ENCODE measurements at regions not wholly inside any gene's neighbourhood (a gene's known extent, or its start where the extent isn't known, plus 50 kb on each side); places are given as distances from the start of the nearest gene placed in this dataset.

DNA sequence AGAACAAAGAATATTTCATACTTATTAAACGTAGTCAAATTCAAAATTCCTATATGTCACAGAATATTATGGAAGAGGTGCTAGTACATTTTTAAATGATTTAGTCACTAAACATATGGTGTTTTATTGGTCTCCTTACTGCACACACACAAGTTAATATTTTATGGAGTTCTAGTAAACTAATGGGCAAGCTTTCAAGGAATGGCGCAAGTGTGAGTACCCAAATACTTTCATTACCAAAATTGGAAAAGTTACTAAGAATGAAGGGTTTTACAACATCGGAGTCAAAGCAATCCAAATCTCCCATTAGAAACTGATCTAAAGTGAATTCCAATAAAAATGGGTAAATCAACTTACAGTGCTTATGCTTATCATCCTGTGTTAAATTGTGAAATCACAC, 921.9 kb downstream of the ADGRL2 start:
- no peak for DNase-seq

DNA sequence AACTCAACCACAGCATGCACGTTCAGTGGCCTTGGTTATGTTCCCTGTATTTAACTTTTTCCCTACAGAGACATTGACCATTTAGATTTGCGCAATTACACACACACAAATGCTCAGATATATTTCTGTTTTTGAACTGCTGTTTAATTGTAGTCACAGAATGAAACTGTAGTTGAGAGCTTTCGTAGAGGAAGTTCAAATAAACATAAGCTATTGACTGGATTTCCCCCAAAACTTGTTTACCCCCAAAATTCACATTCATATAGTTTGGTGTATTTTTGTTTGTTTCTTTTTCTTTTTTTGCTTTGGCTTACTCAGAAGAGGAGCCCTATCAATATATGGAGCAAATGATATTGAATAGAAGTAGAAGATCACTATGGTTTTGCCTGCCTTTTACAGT, 921.0 kb downstream of the ADGRL2 start:
- DNase-seq = no peak

DNA sequence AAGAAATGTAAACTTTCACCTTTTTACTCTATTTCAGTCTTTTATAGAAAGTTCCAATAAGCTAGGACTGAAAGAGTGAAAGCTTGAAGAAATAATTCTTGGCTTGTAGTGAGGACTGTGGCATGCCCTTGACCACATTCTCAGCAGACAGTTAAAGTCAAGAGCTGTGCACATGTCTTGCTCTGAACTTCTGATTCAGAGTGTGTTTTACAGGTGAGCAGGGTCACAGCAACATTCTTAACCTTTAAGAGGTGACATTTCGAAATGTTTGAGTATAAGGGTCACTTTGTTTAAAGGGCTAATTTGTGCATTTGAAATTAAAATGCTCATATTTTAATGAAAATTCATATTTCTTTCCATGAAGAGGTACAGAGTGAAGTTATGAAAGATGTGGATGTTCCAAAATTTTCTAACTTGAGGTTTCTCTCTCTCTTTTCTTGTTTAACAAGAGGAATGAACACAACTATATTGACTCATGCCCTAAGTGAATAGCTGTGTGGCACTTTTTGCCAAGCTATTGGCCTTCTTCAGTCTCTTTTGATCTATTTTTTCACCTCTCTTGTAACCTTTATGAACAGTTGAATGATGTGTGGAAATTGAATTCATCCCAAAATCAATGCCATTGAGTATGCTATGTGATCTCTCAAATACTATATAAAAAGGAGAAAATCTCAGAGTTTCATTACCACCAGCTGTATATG, 918.1 kb downstream of the ADGRL2 start:
- DNase-seq = no peak

GRCh38 chr1:82710091-82710490, 909.4 kb downstream of the ADGRL2 start:
- DNase-seq = no peak

DNA sequence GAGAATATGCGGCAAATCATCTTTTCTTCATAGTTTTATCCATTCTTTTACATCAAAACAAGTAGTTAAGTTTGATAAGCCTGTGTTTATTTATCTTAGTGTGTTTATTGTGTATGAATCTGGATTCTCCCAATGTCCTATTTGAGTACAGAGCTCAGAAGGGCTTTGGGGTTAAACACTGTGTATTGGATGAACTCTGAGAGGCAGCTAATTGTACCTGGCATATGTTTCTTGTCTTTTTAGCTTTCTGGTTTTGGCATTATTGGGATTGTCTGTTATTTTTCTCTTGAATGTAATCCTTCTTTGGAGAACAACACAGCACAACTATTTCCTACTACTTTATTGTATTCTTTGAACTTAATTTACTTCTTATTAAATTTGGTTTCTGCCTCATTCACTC, 906.9 kb downstream of the ADGRL2 start:
- no peak for DNase-seq

DNA sequence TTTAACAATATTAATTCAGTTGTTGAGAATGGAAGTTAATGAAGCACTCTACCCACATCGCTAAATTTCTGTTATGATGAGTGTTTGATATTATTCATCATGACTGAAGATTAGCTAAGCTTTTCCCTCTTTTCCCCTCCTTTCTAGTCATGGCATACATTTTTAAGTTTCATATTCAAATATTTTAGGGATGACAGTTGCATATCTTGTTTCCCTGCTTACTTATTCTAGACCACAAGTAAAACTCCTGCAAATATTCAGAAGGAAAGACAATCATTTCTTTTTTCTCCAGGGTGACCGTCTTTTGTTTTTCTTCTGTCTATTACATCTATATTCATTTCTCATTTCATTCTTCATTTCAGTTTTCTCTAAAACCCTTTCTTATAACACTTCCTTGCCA, 906.0 kb downstream of the ADGRL2 start:
- DNase-seq = no peak

GRCh38 chr1:82704966-82705365, 904.2 kb downstream of the ADGRL2 start:
- no peak for DNase-seq

DNA sequence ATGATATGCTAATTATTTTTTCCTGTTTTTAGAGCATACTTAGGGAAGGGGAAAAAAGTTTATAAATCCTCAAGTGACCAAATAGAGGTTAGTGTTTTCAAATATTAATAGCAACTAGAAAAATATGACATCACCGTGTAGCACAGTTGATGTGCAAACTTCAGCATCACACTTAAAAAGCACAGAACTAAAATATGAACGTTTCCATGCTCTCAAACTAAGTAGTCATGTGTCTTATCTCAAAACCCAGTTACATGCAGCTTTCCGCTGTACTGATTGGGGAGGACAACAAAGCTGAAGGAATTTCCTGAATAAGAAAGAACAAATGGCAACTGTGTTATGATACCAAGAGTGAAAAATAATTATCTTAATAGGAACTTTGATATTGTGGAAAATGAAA, 903.7 kb downstream of the ADGRL2 start:
- no peak for DNase-seq

- no peak for DNase-seq
Observed at GRCh38 chr1:82703951-82704350, 903.2 kb downstream of the ADGRL2 start.

- DNase-seq = no peak
Observed at GRCh38 chr1:82700476-82700875, 899.7 kb downstream of the ADGRL2 start.

DNA sequence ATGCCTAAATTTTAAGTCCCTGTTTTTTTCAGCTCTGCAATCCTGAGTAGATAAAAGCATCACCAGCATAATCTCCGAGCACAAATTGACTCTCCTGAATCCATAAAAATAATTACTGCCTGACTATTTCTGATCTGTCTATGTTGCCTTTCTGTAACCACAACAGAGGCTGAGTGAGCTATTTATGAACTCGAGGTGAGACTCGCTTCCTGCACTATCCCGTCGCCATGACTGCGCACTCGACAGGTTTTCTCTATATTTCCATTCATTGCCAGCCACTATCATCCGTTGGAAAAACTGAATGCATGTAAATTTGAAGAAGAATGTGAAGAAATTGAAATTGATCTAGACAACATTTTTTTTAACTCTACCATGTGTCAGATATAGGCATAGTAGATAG, 897.2 kb downstream of the ADGRL2 start:
- DNase-seq = no peak

- no peak for DNase-seq
Observed at GRCh38 chr1:82695443-82695842, 894.7 kb downstream of the ADGRL2 start.

DNA sequence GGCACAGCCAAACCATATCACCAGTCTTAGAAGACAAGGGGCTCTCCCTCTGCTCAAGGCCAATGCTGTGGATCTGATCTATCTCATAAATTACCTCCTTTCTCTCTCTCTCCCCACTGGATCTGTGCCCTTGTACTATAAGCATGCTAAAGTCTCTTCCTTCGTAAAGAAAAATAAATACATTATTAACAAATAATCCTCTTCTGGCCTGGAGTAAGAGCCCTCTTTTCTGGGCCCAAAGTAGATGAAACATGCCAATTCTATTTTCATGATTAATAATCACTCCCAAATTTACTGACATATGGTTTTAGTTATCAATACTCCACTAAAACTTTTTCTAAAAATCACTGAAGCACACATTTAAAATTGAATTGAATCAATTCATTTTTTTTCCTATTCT, 889.7 kb downstream of the ADGRL2 start:
- no peak for DNase-seq

GRCh38 chr1:82689217-82689616, 888.5 kb downstream of the ADGRL2 start:
- no peak for DNase-seq

- DNase-seq = no peak
Observed at GRCh38 chr1:82686774-82687173, 886.0 kb downstream of the ADGRL2 start.

DNA sequence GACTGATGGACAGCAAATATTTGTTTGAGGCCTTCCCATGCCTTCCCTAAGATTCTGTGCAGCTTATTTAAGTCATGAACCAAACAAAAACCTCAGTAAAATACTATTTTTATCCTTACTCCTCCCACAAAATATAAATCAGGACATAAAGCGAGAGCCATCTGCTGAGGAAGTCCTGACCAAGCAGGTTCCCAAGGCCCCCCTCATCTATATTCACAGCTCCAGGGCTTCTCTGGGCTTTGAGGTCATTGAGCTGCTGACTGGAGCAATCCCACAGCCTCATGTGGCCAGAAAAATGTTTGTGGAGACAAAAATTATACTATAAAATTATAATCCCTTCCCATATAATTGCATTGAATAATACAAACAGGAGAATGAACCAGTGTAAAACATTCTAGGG, 846.2 kb downstream of the ADGRL2 start:
- no peak for DNase-seq

DNA sequence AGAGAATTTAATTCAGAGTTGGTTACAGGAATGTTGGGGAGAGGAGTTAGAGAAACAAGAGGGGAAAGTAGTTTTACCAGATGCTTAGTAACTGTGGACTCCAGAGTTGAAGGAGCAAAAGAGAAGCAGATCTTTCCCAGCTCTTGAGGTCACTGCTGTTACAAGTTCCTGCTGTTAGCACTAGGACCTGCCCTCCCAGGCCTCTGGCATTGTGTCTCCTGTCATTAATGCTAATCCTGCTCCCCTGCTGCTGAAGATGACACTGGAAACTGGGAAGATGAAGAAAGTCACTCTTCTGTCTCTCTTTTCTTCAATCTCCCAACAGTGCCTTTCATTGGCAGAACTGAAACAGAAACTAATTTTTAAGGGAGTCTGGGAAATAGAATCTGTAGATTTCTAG, 845.6 kb downstream of the ADGRL2 start:
- no peak for DNase-seq

DNA sequence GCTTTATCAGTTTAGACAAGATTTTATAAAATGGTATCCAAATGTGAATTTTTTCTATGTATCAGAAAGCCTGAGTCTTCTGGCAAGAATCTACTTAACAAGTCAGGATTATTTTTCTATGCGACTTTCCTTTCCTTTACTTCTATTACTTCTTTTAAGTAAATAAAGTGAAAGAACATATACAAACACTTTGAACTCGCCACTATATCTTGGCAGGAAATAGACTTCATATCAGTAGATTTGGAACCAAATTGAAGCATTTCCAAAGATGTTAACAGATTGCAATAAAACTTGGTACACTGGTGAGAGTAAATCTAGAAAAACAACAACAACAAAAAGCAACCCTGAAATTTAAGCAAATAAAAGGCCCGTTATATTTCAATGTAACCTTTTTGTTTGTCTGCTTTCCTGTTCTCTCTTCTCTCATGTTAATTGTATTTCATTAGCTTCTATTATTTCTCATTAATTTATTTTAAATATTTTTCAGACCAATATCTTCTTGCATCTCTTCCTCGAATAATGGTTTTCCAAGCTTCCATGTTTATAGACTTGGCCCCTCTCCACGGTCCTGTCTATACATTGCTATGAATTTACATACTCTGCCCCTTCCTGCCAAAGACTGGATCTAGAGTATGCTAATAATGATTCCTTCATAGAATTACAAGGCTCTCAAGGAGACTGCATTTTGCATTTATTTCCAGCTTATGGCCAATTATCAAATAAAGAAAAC, 843.6 kb downstream of the ADGRL2 start:
- no peak for DNase-seq

- DNase-seq = no peak
Observed at GRCh38 chr1:82640352-82640751, 839.6 kb downstream of the ADGRL2 start.

- DNase-seq = no peak
Observed at GRCh38 chr1:82634266-82634665, 833.5 kb downstream of the ADGRL2 start.

- DNase-seq = no peak
Observed at GRCh38 chr1:82632155-82632554, 831.4 kb downstream of the ADGRL2 start.

DNA sequence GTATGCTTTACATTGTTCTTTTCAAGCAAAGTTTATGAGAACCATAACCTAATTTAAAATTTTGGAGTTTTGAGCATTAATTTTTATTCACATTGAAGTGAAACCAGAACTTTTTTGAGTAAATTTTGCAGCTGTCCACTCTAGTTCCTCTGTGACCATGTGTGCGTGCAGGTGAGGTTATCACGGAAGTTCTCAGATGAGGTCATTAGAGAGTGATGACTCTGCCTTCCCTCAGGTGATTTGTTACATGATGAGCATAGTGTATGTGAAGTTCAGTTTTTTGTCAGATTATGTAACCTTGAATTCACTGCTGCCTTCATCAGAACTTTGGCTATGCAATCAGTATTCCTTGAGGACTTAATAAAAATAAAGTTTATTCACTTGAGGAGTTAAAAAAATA, 828.2 kb downstream of the ADGRL2 start:
- no peak for DNase-seq

GRCh38 chr1:82625537-82625936, 824.8 kb downstream of the ADGRL2 start:
- DNase-seq = no peak

GRCh38 chr1:82621076-82621475, 820.3 kb downstream of the ADGRL2 start:
- no peak for DNase-seq

- no peak for DNase-seq
Observed at GRCh38 chr1:82614090-82614489, 813.4 kb downstream of the ADGRL2 start.
